ENCODE measurements at regions not wholly inside any gene's neighbourhood (a gene's known extent, or its start where the extent isn't known, plus 50 kb on each side); places are given as distances from the start of the nearest gene placed in this dataset.

- Histone ChIP-seq H3K9me3 (ENCODE audit: low read depth) (no peaks in the 10 kb centered on the region), H3K27ac (no peak overlapping the region), H3K4me3 (no peak overlapping the region), H3K36me3 (no peaks in the 10 kb centered on the region), H3K4me1 (ENCODE audit: low read depth) (no peaks in the 10 kb centered on the region), H3K27me3 (no peaks in the 10 kb centered on the region)
- no peak for DNase-seq (ENCODE audit: low read depth in 1 of 2, low spot score in 1 of 2)
- no peak for TF ChIP-seq CTCF (IDR thresholded peaks at IDR 0.05; ENCODE audit: low read depth, low read length)
Observed at GRCh38 chr16:62391940-62392339, 355.7 kb upstream of the CDH8 start.

- DNase-seq (ENCODE audit: low read depth in 1 of 2, low spot score in 1 of 2): no peak
- Histone ChIP-seq H3K27ac (no peak overlapping the region), H3K36me3 (no peaks in the 10 kb centered on the region), H3K4me1 (ENCODE audit: low read depth) (no peaks in the 10 kb centered on the region), H3K27me3 (no peaks in the 10 kb centered on the region), H3K9me3 (ENCODE audit: low read depth) (no peaks in the 10 kb centered on the region), H3K4me3 (no peak overlapping the region)
- no peak for TF ChIP-seq CTCF (IDR thresholded peaks at IDR 0.05; ENCODE audit: low read depth, low read length)
Observed at GRCh38 chr16:62391134-62391533, 354.9 kb upstream of the CDH8 start.

- Histone ChIP-seq H3K9me3 (ENCODE audit: low read depth) (no peaks in the 10 kb centered on the region), H3K27ac (no peak overlapping the region), H3K4me1 (ENCODE audit: low read depth) (no peaks in the 10 kb centered on the region), H3K4me3 (no peak overlapping the region), H3K36me3 (no peaks in the 10 kb centered on the region), H3K27me3 (no peaks in the 10 kb centered on the region)
- DNase-seq (ENCODE audit: low read depth in 1 of 2, low spot score in 1 of 2): no peak
- TF ChIP-seq CTCF (IDR thresholded peaks at IDR 0.05; ENCODE audit: low read depth, low read length): no peak
Observed at GRCh38 chr16:62390214-62390613, 354.0 kb upstream of the CDH8 start.

- no peaks in the 10 kb centered on the region for H3K36me3 ChIP-seq
- no peak overlapping the region for H3K27ac ChIP-seq
- no peak overlapping the region for H3K4me3 ChIP-seq
- DNase-seq (ENCODE audit: low read depth in 1 of 2, low spot score in 1 of 2): no peak
- no peaks in the 10 kb centered on the region for H3K9me3 ChIP-seq (ENCODE audit: low read depth)
- no peak for TF ChIP-seq CTCF (IDR thresholded peaks at IDR 0.05; ENCODE audit: low read depth, low read length)
- no peaks in the 10 kb centered on the region for H3K27me3 ChIP-seq
- H3K4me1 ChIP-seq (ENCODE audit: low read depth): no peaks in the 10 kb centered on the region
Observed at GRCh38 chr16:62386411-62386810, 350.2 kb upstream of the CDH8 start.

- Histone ChIP-seq H3K36me3 (no peaks in the 10 kb centered on the region), H3K4me1 (ENCODE audit: low read depth) (no peaks in the 10 kb centered on the region), H3K27me3 (no peaks in the 10 kb centered on the region)
Observed at GRCh38 chr16:62383941-62384340, 347.7 kb upstream of the CDH8 start.

More at GRCh38 chr16:62383941-62384340, 347.7 kb upstream of the CDH8 start:
- Histone ChIP-seq H3K9me3 (ENCODE audit: low read depth) (no peaks in the 10 kb centered on the region), H3K4me3 (no peak overlapping the region), H3K27ac (no peak overlapping the region)
- no peak for DNase-seq (ENCODE audit: low read depth in 1 of 2, low spot score in 1 of 2)
- TF ChIP-seq CTCF (IDR thresholded peaks at IDR 0.05; ENCODE audit: low read depth, low read length): no peak

Measured in cardiac muscle cell (in vitro differentiated cells and primary cell).